Hematopoietic multipotent progenitor cell treated with erythropoietin and hydrocortisone succinate and interleukin-3 and kit ligand, for 15 days (in vitro differentiated cells): ENCODE measurements at regions not wholly inside any gene's neighbourhood (a gene's known extent, or its start where the extent isn't known, plus 50 kb on each side); places are given as distances from the start of the nearest gene placed in this dataset.
A peak's percentile ranks its signal among the peaks of the same experiment; 100 is the strongest.

Source experiments
- DNase-seq: peaks from one replicate; pipeline ENCODE4 v3.0.0-alpha.2; 2015; ENCODE audit warnings: low spot score

DNA sequence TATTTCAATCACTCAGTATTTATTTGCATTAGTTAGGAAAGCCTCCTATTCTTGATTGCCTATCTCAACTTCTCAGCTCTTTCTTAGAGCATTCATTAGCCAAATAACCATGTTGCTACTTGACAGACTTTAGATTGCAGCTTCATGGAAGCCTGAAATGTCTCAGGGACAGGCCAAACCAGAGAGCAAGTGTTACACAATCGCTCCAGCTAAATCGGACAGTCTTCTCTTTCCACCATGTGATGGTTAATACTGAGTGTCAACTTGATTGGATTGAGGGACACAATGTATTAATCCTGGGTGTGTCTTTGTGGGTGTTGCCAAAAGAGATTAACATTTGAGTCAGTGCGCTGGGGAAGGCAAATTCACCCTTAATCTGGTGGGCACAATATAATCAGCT, 106.5 kb upstream of the DRD2 start:
- DNase-seq: no peak

DNA sequence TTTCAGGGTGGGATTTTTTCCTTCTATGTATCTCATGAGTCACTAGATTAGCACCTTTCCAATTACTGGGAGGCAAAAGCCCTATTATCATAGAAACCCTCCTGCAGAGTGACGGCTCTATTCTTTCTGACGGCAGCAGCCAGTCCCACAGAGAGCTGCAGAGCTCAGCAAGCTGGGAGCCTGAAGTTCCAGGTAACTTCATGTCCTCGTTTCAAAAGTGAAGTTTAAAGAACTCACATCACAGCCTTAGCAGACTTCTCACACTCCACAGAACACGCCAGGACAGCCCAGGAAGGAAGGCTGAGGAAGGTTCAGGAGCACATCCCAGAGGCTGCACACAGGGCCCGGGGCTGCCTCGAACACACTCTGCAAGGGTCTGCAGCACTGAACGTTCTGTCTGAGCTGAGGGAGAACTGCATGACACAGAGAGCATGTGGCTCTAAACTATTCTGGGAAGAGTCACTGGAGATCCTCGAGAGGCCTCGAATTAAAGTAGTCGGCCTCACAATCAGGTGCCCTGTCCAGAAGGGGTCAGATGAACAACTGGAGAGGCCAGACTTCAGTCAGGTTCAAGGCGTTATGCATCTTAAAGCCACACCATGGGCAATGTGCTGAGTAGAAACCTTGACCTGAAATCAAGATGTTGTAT, 104.2 kb upstream of the DRD2 start:
- no peak for DNase-seq

DNA sequence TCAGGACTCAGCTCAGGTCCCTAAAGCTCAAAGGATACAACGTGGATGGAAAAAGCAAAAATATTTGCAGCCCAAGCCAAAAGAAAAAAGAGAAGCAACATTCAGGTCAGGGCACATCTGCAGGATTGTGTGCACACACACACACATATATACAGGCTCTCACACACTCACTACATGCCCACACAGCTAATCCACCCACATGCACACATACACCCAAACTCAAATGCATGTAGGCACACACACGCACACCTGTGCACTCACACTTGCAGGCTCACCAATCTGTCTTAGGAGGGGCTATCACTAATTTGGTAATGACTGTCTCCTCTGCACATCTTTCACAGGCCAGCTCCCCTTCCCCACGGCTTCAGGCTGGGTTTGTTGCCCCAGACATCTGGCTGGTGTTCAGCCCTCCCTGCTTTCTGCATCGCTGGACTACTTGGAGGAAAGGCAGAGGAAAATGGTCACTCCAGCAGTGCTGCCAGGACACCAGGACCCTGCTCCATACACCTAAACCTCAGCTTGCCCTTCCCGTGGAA, 103.6 kb upstream of the DRD2 start:
- DNase-seq: no peak

DNA sequence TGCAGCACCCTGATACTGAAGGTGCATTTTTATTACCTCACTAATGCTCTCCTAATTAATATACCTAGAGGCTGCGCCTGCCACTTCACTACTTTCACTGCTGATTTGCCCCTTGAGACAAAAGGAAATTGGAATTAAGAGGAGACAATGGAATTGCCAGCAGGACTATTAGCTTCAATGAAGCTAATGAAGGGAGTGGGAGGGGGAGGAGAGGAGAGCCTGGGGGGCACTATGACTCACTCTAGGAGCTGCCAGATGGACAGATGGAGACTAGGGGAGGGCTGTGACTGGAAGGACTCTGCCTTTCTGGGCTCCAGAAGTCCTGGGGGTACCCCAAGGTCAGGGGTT, 102.8 kb upstream of the DRD2 start:
- DNase-seq: no peak

DNA sequence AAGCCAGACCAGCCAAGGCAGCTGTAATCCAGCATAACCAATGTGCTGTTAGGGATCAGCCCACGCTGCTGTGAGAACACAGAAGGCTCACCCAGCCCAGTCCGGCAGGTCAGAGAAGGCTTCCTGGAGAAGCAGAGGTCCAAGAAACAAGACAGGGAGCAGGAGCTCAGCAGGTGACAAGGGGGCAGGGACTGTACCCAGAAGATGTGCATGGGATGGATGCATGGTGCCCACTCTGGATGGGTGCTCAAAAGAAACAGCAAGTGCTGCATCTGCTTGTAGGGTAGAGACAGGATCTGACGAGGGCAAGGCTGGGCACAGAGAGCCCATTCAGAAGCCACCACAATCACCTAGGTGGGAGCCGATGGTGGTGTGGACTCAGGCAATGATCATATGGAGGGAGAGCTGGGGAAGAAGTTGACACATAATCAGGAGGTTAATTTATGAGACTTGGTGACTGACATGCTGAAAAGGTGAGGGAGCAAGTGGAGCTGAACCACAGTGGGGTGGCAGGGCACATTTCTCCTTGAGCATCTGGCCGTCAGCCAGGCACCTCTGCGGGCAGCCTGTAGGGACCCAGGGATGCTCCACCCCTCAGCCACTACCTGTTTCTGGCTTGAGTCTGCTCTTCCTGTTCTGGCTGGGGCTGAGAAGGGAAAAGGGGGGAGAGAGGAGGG, 102.3 kb upstream of the DRD2 start:
- no peak for DNase-seq

DNA sequence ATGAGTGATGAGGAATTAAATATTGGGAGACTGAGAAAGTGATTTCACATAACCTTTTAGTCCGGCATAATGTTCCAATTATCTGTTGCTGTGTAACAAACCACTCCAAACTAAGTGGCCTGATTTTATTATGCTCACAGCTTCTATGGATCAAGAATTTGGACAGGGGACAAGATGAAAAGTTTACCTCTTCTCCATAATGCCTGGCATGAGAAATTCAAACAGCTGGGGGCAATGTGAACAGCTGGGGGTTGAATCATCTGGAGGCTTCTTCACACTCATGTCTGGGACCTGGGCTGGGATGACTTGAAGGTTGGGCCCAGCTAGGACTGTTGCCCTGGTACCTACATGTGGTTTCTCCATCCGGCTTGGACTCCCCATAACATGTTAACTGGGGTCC, 99.4 kb upstream of the DRD2 start:
- DNase-seq: no peak

DNA sequence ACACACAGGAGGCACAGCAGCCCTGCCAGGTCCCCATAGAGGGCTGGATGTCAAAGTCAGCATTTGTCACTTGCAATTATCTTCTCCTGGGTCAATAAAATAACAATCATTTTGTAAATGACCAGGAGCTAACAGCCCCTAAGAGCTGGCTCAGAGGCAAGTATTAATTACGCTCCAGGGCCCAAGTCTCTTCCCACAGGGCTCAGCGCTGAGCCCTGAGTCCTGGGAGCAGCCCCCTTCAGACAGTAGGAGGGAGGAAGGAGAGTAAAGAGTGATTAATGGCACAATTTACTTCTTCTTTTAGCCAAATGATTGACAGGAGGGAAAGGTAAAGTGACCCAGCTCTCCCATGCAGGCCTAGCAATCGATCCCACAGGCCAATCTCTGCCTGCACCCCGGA, 99.0 kb upstream of the DRD2 start:
- DNase-seq: no peak

DNA sequence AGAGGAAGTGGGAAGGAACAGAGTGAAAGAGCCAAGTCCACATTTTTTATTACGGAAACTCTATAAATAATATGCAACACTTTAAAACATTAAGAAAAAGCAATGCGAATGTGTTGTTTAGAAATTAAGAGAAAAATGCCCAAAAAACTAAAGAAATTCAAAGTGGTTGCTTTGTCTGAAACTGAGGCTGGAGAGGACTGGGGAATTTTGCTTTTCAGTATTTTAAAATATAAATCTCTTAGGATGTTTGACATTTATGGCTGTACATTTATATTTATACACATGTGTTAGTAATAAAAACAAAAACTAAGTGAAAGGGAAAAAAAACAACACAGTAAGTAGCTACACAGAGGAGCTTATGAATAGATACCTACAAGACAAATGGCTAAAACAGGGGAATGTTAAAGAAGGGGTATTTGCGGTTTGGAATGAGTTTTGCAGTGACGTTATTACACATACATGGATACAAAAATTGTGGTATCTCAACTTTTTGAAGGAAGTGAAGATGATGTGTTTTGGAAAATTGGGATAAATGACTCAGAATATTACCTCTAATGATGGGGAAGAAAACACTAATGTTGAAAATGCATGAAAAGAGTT, 97.0 kb upstream of the DRD2 start:
- no peak for DNase-seq

DNA sequence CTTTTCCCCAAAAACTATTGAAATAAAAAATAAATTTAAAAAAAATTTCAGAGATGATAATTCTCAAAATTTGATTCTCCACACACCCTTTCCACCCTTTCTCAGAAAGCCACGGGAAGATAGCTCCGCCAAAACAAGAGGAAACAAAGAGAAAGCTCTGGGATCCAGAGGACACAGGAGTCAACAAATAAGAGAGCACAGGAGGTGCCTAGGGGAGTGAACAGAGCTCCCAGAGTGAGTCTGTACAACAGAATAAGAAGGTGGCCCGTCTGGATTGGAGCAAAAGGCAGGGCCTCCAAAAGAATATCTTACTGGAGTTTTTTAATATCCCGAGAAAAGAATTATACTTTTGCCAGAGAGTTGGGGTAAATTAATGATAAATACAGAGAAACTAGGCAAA, 96.3 kb upstream of the DRD2 start:
- DNase-seq: no peak

DNA sequence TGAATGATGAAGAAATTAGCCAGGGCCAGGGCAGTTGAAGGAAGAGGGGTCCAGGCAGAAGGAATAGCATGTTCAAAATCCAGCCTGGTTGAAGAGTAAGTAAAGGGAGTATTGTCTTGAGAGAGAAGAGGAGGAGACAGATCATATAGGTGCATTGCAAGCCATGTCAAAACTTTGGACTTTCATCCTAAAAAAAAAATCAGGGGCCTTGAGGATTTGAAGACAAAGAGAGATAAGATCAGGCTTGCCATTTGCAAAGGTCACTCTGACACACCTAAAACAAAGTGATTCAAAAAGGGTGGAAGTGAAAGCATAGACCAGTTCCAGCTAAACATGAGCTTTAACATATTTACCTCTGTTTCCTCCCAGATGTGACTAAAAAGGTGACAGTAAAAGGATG, 95.7 kb upstream of the DRD2 start:
- no peak for DNase-seq

DNA sequence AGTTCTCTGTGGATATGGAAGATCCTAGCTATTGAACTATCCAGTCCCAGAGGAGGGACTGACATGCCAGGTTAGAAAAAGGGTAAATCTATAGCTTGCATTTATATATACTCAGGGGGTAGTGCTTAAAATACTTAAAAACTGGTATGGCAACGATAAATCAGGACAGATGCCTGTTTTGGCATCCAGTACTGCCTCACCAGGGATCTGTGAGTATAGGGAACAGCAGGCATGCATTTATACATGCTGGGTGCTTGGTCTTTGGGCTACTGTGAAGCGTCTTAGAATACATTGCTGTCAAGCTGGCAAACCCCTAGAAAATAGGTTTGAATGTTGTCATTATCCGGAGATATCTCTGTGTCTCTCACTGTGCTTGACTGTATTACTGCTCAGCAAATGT, 94.2 kb upstream of the DRD2 start:
- DNase-seq: no peak

DNA sequence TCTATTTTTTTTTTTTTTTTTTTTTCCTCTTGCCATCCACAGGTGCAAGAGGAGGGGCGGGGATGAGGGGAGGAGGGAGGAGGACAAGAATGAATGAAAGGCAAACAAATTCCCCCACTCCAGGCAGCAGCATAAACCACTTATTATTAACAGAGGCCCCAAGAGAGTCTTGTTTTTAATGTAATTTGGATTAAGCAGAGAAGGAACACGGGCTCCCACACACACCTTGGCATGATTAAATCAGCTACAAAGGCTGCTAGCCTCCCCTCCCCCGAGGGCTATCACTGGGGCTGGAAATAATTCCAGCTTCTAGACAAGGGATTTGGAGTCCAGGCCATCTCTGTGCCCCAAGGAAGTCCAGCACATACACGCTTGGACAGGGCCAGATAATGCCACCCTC, 93.4 kb upstream of the DRD2 start:
- no peak for DNase-seq

DNA sequence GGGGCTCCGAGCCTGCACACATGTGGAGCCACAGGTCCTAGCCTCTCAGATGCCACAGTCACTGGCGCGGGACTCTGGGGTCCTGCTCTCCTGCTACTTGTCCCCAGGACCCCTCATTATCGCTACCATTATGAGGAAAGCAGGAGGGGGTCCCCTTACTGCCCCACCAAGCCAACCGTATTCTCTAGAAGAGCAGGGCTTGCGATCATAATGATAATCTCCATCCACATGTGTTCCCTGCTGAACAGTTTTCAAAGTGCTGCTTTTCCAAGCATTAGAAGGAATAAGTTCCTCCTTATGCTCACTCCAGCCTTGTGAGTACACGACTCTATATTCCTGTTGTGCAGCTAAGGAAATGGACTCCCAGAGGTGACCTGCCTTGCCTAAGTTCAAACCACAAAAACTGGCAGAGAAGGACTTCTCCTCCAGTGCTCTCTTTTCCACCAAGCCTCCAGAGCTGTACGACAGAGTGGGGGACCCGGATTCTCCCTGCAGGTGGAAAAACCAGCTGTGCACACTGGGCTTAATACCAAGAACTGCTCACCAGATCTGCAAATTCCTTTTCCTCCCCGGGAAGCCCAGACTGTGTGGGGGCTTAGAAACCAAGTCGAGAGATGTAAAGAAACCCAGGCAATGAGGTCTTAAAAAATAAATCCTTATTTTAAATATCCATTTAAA, 92.8 kb upstream of the DRD2 start:
- no peak for DNase-seq

DNA sequence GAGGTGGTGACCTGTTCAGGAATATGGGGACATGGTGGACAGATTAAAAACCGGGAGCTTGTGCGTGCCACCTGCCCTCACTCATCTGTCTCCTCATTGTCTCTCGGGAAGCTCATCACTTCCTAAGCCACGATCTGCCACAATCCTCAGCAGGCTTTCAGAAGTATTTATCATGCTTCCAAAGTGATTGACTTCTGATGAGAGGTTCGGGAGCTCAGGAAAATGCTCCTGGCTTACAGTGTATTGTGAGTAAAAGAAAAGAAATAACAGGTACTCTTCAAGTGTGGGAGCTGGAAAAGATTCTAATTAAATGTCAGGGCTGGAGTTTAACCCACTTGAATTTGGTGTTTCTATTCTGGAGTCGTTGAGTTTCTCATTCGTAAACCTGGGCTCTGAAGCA, 91.9 kb upstream of the DRD2 start:
- no peak for DNase-seq

DNA sequence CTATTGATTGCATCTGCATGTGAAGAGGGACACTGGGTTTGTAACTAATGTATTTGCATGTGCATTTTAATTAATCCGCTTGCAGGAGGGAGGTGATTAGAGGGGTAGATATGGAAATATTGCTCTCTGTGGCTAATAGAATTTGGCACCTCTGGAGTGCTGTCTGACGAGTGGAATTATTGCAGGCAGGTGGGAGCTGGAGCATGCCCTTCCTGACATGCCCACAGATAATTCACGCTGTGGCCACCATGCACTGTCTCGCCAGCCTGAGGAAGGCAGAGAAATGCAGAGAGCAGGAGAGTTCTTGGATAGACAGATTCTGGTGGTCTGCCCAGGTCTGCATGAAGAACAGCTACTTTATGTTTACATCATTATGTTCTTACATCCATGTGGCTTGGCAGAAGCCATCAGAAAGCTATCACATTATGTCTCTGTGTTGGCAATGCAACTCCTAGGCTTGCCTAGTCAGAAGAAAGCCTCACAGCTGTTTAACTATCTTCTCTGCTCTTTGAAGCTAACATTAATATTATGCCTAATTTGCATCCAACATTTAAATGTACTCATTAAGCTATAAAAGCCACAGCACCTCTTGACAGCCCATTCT, 89.4 kb upstream of the DRD2 start:
- no peak for DNase-seq

DNA sequence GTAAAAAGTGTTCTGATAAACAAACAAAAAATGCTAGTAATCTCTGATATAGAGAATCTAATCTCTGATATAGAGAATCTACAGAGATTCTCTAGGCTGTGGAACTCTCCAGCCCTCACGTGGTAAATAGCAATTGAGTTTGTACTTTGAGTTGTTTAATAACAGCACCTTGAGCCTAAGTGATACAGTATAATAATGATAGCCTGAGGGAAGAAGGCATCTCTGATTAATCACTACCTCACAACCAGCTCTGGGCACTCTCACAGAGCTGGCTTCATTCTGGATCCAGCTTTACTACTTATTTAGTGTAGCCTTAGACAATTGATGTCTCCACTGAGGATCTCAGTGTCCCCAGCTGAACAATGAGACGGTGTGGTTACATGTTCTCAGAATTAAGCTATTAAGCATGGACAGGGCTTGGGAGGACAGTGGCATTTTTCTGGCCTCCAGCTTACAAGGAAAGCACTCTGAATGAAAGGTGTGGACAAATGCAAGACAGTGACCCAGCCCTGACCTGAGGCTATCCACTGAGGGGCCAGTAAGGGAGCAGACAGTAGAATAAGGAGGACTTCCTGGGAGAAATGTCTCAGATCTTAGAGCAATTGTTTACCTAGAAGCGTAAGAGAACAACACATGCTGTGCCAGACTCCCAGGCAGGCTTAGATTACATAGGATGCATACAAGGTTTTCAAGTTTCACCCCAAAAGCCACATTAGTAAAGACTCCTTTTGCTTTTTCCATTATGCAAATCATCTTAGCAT, 88.7 kb upstream of the DRD2 start:
- DNase-seq: no peak

DNA sequence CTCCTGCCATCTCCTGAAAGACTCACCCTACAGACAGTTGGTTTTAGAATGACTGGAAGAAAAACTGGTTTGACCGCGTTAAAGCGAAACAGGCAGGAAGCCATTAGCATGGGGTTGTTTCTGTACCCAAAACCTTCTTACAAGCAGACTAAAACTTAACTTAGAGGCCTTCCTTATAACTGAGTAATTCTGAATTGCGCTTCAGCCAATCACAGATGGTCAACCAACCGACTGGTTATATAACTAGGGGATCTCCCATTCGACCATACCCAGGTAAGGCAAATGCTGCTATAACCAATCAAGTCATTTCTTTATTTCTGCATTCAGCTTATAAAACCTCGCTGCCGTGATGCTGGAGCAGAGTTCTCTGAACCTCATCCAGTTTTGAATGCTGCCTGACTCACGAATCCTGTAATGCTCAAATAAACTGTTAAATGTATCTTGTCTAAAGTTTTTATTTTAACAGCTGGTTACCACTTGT, 87.8 kb upstream of the DRD2 start:
- no peak for DNase-seq

DNA sequence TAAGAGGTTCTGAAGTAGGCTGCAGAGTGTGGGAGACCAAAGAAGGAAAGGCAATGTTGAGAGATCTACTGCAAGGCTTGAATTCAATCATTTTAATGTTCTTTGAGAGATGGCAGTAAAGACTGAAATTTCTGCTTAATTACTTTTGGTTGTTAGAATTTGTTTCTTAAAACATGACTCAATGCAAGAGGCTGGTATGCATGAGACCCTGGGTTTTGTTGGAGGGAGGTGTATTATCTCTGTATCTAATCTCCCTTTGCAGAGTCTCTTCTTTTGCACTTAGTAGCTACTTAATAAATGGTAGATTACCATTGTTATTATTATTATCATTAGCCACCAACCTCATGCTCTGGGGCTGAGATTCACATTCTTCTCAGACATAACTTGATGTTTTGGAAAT, 87.4 kb upstream of the DRD2 start:
- no peak for DNase-seq

DNA sequence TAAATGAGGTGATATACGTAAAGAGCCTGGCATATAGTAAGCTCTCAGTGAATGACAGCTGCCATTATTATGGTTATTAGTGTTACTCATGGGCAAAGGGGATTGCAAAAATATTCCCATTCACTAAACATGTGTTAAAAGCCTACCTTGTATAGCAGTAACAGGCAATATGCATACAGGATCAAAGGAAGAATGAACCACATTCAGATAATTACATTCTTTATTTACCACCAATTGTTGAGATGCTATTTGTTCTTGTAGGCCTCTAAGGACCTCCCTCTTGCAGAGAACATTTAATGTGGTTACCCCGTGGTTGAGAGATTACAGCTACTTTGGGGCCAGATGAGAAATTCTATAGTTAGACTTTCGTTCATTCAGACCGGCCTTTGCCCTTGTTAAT, 82.7 kb upstream of the DRD2 start:
- no peak for DNase-seq

DNA sequence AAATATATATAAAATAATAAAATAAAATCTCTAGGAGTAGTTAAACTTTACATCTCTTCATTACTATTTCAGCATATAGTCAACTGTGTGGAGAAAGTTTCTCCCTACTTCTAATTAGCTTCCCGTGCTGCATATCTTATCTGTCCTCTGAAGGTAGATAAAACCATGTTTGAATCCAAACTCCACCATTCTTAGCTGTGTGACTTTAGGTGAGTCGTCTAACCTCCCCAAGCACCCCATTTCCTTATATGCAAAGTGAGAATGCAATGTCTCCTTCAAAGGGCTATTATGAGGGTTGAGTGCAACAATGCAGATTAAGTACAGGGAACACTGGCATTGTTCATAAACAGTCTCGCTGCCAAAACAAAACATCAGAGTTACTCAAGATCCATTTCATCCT, 80.8 kb upstream of the DRD2 start:
- DNase-seq: no peak

DNA sequence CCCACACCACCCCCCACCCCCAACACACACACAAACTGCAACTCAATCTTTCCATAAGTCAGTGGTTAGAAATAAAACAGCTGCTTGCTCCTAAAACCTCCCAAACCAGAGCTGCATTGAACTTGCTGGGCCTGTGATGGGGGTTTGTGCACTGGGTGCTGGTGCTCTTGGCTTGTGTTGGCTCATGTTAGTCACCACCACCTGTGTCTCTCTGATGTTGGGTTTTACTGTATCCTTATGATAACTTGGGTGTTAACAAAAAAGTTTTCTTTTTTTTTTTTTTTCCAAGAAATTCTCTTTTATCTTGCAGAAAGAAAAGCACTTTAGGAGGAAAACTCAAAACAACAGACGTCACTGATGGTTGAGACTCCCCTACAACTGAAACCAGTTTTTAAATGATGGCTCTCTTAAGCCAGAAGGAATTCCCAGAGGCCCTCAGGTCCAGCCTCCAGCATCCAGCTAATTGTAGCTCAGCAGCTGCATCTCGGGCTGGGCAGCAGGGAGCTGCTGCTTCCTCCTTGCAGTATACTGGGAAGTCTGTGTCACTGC, 79.9 kb upstream of the DRD2 start:
- peak; percentile 59 for DNase-seq

DNA sequence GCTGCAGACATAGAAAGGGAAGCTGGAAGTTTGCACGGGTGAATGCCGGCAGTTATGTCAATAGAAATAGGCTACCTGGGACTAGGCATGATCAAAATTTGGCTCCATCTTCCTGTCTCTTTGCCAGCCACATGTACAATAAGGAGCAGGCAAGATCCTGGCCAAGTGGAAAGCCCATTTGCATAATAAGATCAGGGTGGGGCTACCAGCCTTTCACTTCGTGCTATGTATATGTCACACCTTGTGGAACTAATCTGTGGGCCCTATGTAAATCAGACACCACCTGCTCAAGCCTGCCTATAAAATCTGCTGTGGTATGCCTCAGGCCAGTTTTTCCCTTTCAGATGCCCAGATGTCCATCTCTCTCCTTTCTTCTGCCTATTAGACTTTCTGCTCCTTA, 79.3 kb upstream of the DRD2 start:
- peak; percentile 8 for DNase-seq
